B cell (primary cell): ENCODE measurements at regions not wholly inside any gene's neighbourhood (a gene's known extent, or its start where the extent isn't known, plus 50 kb on each side); places are given as distances from the start of the nearest gene placed in this dataset.

Experiments
- ATAC-seq: fragments of 200-7000 bp; cut with Tn5 transposase; one replicate; pipeline ENCODE4 v1.10.0; 2021; ENCODE audit warnings: low read depth, mild to moderate bottlenecking, moderate number of reproducible peaks, moderate library complexity
- CTCF ChIA-PET: fragments of 350-600 bp; sonication (Branson Sonifier 250); formaldehyde crosslinking; loops from one replicate; lab custom pipeline; 2021; ENCODE audit warnings: antibody characterized with exemption, inconsistent platforms; lab: Charles Lee
- POLR2A ChIA-PET: fragments of 350-600 bp; sonication (Branson Sonifier 250); formaldehyde crosslinking; loops from one replicate; lab custom pipeline; 2021; ENCODE audit warnings: antibody characterized with exemption; lab: Charles Lee
- DNase-seq: peaks from one replicate; pipeline ENCODE4 v3.0.0; 2013
- H2AFZ ChIP-seq: 2 replicates; pipeline ENCODE4 v1.6.1; 2012; ENCODE audit warnings: mild to moderate bottlenecking, low read depth, low read length; ENCODE audit not compliant: insufficient read depth, poor library complexity, severe bottlenecking
- H3K27ac ChIP-seq, 2 donors: 1 replicate in 1 of 2; 2 replicates in 1 of 2; pipeline ENCODE4 v1.5.1; 2012 to 2013; ENCODE audit warnings: low read length in 2 of 2, mild to moderate bottlenecking in 2 of 2, moderate library complexity in 1 of 2
- H3K27me3 ChIP-seq, 4 experiments: fragments of 200-600 bp in 1 of 4; sonication (generic) in 1 of 4; replicated peaks in 1 of 4; 1 replicate in 2 of 4; 2 replicates in 2 of 4; pipeline versions ENCODE4 v1.6.1 to v1.7.0; 2013 to 2016; ENCODE audit warnings: low read length in 3 of 4, mild to moderate bottlenecking in 2 of 4, mixed read lengths in 1 of 4, moderate library complexity in 1 of 4; ENCODE audit not compliant: insufficient read depth in 4 of 4, control insufficient read depth in 3 of 4; ENCODE audit errors: control extremely low read depth in 1 of 4
- H3K36me3 ChIP-seq, 2 experiments: replicated peaks in 1 of 2; 1 replicate in 1 of 2; 2 replicates in 1 of 2; pipeline versions ENCODE4 v1.6.1 to v1.7.1; 2013; ENCODE audit warnings: low read length in 1 of 2; ENCODE audit not compliant: insufficient read depth in 2 of 2, control insufficient read depth in 1 of 2; ENCODE audit errors: control extremely low read depth in 1 of 2, extremely low read depth in 1 of 2
- H3K4me1 ChIP-seq, 2 donors: fragments of 200-600 bp in 1 of 2; sonication (generic) in 1 of 2; 1 replicate in 1 of 2; 2 replicates in 1 of 2; pipeline versions ENCODE4 v1.5.1 to v1.6.1; 2013 to 2017; ENCODE audit warnings: low read length in 2 of 2; ENCODE audit not compliant: control insufficient read depth in 2 of 2, insufficient read depth in 2 of 2
- H3K4me2 ChIP-seq: replicated peaks from 2 replicates; pipeline ENCODE3; 2012; ENCODE audit warnings: mild to moderate bottlenecking, low read depth, low read length; ENCODE audit not compliant: poor library complexity, severe bottlenecking
- H3K4me3 ChIP-seq, 5 experiments: fragments of 200-600 bp in 1 of 5; sonication (generic) in 1 of 5; 1 replicate in 3 of 5; 2 replicates in 2 of 5; pipeline versions ENCODE4 v1.5.1 to v1.7.0; 2011 to 2016; ENCODE audit warnings: low read length in 4 of 5, mild to moderate bottlenecking in 4 of 5, low read depth in 2 of 5, control low read depth in 1 of 5, moderate library complexity in 1 of 5; ENCODE audit not compliant: insufficient read depth in 1 of 5; ENCODE audit errors: control extremely low read depth in 1 of 5, extremely low read depth in 1 of 5
- H3K79me2 ChIP-seq: fragments of 200-600 bp; sonication (generic); one replicate; pipeline ENCODE4 v1.6.0; 2016; ENCODE audit warnings: low read length; ENCODE audit not compliant: control insufficient read depth, insufficient read depth
- H3K9ac ChIP-seq: fragments of 200-600 bp; sonication (generic); 2 replicates; pipeline ENCODE4 v1.6.1; 2017; ENCODE audit warnings: mild to moderate bottlenecking, low read length, moderate library complexity
- H3K9me3 ChIP-seq, 3 donors: one replicate each; pipeline versions ENCODE4 v1.6.1 to v1.7.1; 2013; ENCODE audit warnings: low read length in 2 of 3; ENCODE audit not compliant: control insufficient read depth in 2 of 3, insufficient read depth in 1 of 3; ENCODE audit errors: control extremely low read depth in 1 of 3
- H4K20me1 ChIP-seq: 2 replicates; pipeline ENCODE4 v1.6.0; 2012; ENCODE audit warnings: mild to moderate bottlenecking, low read length; ENCODE audit not compliant: insufficient read depth, control insufficient read depth, poor library complexity, severe bottlenecking
- H3K27ac Mint-ChIP-seq: one replicate; pipeline ENCODE4 v1.8.0; 2021; ENCODE audit warnings: mixed read lengths
- H3K27me3 Mint-ChIP-seq: one replicate; pipeline ENCODE4 v1.8.0; 2021; ENCODE audit warnings: mixed read lengths
- H3K4me1 Mint-ChIP-seq: one replicate; pipeline ENCODE4 v1.8.0; 2021; ENCODE audit warnings: mixed read lengths
- H3K4me3 Mint-ChIP-seq: one replicate; pipeline ENCODE4 v1.8.0; 2021; ENCODE audit warnings: mixed read lengths
- H3K9me3 Mint-ChIP-seq: one replicate; pipeline ENCODE4 v1.8.0; 2022; ENCODE audit warnings: mixed read lengths; ENCODE audit not compliant: insufficient read depth
- CTCF ChIP-seq: fragments of 200-600 bp; IDR thresholded peaks from one replicate; pipeline ENCODE4 v1.8.0; 2022; ENCODE audit warnings: antibody characterized with exemption, mild to moderate bottlenecking
- EZH2 ChIP-seq: IDR thresholded peaks from 2 replicates; pipeline ENCODE4 v1.6.1; 2012; ENCODE audit warnings: borderline replicate concordance, low read depth, mild to moderate bottlenecking, moderate library complexity, low read length; ENCODE audit not compliant: insufficient read depth, poor library complexity, severe bottlenecking
- WGBS: methylation state at CpG from one replicate; pipeline ENCODE4 v1.1.5; 2013; ENCODE audit warnings: missing lambda C conversion rate; ENCODE audit not compliant: insufficient coverage; 5-methylcytosine and 5-hydroxymethylcytosine counted together
- intact Hi-C: fragments of 100-400 bp; cut with micrococcal nuclease; formaldehyde crosslinking; loops from one replicate; pipeline ENCODE4 v1.10.0; 2022

GRCh38 chr9:134223591-134224122, 59.3 kb upstream of the RNU6ATAC start:
- H3K79me2 ChIP-seq: no peaks in the 10 kb centered on the region
- intact Hi-C loops: no loop called here
- peaks cover 0 to 5% (median 0%) of the 10 kb centered on the region in 4 experiments for H3K27me3 ChIP-seq
- H4K20me1 ChIP-seq: no peaks in the 10 kb centered on the region
- ATAC-seq (no peak), DNase-seq (no peak)
- H3K27ac ChIP-seq: no peak overlapping the region
- no peak overlapping the region for H3K27ac Mint-ChIP-seq
- ChIA-PET POLR2A (no interaction called here), CTCF (no interaction called here)
- no peaks in the 10 kb centered on the region for H3K4me1 Mint-ChIP-seq
- no peak overlapping the region for H2AFZ ChIP-seq
- no peak for TF ChIP-seq EZH2
- TF ChIP-seq CTCF: no peak
- H3K4me2 ChIP-seq: no peak overlapping the region
- peaks cover 12% of the 10 kb centered on the region for H3K27me3 Mint-ChIP-seq
- no peaks in the 10 kb centered on the region for H3K36me3 ChIP-seq
- no peaks in the 10 kb centered on the region for H3K9me3 ChIP-seq
- H3K9ac ChIP-seq: no peak overlapping the region
- H3K4me1 ChIP-seq: no peaks in the 10 kb centered on the region
- H3K4me3 ChIP-seq: no peak overlapping the region
- no peak overlapping the region for H3K4me3 Mint-ChIP-seq
- H3K9me3 Mint-ChIP-seq: no peaks in the 10 kb centered on the region
- 91% methylated on average over 14 of the region's 15 CpGs for WGBS

GRCh38 chr9:134224127-134224526, 59.8 kb upstream of the RNU6ATAC start:
- ChIA-PET CTCF (no interaction called here), POLR2A (no interaction called here)
- Histone ChIP-seq H3K4me1 (no peaks in the 10 kb centered on the region), H2AFZ (no peak overlapping the region), H3K36me3 (no peaks in the 10 kb centered on the region), H3K4me2 (no peak overlapping the region), H4K20me1 (no peaks in the 10 kb centered on the region), H3K79me2 (no peaks in the 10 kb centered on the region), H3K27me3 (peaks cover 0 to 5% (median 0%) of the 10 kb centered on the region in 4 experiments), H3K27ac (no peak overlapping the region), H3K4me3 (no peak overlapping the region), H3K9me3 (no peaks in the 10 kb centered on the region), H3K9ac (no peak overlapping the region)
- H3K4me3 Mint-ChIP-seq: no peak overlapping the region
- DNase-seq (no peak), ATAC-seq (no peak)
- H3K9me3 Mint-ChIP-seq: no peaks in the 10 kb centered on the region
- H3K27me3 Mint-ChIP-seq: peaks cover 12% of the 10 kb centered on the region
- TF ChIP-seq CTCF (no peak), EZH2 (no peak)
- H3K4me1 Mint-ChIP-seq: no peaks in the 10 kb centered on the region
- WGBS: 100% methylated on average over 2 of the region's 9 CpGs
- intact Hi-C loops: no loop called here
- no peak overlapping the region for H3K27ac Mint-ChIP-seq
